ENCODE measurements at regions not wholly inside any gene's neighbourhood (a gene's known extent, or its start where the extent isn't known, plus 50 kb on each side); places are given as distances from the start of the nearest gene placed in this dataset.
A peak's percentile ranks its signal among the peaks of the same experiment; 100 is the strongest.

DNA sequence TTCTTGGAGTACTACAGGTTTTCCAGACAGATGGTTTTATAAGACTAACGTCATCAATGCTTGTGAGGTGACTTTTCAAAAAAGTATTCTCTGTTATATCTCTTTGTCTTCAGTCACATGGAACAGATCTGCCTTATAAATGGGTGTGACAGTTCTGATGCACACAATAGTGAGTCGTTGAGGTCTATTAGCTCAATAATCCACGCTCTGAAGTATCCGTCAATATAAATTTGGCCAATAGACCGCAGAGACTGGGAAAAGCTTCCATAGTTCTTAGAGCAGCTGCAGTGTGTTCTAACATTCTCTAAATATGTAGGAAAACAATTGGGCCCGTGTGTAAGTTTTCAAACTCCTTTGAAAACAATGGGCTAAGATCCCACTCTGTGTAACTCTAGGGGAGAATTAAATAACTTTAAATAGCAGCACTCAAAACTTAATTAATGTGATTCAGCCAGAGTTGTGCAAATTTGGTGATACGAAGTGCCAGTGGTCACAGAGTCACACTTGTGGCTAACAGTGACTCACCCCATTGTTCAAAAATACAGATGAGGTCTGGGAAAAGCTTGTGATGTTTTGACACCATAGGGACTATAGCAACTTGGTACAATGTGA lies 316.0 kb downstream of the LMO4 start:
- H3K9me3 ChIP-seq: no peaks in the 10 kb centered on the region
- 33 to 36% methylated on average over 7 of the region's 7 CpGs for WGBS, 2 donors
- H3K36me3 ChIP-seq: no peaks in the 10 kb centered on the region
- H3K4me1 ChIP-seq: peaks cover 0 to 18% (median 6%) of the 10 kb centered on the region in 4 donors
- H3K27ac ChIP-seq: peak overlapping the region in 2 of 4 donors; percentile 21 to 51
- no peak for DNase-seq (ENCODE audit: low spot score in 2 of 2)
- H3K4me3 ChIP-seq: no peak overlapping the region
- no peaks in the 10 kb centered on the region for H3K27me3 ChIP-seq
- TF ChIP-seq POLR2A (IDR thresholded peaks at IDR 0.05) (no peak), EP300 (IDR thresholded peaks at IDR 0.05) (no peak)
- TF ChIP-seq, protein P1, sequence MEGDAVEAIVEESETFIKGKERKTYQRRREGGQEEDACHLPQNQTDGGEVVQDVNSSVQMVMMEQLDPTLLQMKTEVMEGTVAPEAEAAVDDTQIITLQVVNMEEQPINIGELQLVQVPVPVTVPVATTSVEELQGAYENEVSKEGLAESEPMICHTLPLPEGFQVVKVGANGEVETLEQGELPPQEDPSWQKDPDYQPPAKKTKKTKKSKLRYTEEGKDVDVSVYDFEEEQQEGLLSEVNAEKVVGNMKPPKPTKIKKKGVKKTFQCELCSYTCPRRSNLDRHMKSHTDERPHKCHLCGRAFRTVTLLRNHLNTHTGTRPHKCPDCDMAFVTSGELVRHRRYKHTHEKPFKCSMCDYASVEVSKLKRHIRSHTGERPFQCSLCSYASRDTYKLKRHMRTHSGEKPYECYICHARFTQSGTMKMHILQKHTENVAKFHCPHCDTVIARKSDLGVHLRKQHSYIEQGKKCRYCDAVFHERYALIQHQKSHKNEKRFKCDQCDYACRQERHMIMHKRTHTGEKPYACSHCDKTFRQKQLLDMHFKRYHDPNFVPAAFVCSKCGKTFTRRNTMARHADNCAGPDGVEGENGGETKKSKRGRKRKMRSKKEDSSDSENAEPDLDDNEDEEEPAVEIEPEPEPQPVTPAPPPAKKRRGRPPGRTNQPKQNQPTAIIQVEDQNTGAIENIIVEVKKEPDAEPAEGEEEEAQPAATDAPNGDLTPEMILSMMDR (IDR thresholded peaks at IDR 0.05): no peak

DNA sequence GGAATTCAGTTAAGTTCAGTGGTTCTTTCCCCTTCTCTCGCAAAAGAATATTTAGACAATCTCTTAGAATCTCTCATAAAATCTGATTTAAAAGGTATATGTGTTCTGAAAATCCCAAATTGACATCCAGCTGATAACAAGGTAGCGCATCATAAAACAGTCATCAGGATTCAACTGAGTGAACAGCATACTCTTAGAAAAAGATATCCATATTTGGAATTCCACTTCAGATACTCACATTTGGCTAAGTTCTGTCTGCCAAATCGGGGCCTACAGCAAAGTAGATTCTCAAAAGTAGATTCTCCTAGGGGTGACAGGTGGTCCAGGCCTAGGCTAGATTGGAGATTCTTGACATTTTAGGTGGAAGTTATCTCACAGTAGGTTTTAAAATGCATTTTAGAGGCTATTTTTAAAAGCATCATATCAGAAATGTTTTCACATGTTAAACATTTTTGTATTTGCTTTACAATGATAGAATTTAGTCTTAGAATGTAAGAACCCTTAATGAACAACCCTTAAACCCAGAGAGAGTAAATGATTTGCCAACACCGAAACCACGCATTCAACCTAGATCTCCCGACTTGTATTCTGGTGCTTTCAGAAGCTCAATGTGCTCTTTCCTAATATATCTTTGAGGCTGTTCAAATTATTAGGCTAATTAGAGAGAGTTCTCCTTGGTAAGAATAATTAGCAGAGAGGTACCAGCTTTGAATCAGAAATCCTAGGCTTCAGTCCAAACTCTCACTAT lies 318.9 kb downstream of the LMO4 start:
- H3K4me3 ChIP-seq: no peak overlapping the region

DNA sequence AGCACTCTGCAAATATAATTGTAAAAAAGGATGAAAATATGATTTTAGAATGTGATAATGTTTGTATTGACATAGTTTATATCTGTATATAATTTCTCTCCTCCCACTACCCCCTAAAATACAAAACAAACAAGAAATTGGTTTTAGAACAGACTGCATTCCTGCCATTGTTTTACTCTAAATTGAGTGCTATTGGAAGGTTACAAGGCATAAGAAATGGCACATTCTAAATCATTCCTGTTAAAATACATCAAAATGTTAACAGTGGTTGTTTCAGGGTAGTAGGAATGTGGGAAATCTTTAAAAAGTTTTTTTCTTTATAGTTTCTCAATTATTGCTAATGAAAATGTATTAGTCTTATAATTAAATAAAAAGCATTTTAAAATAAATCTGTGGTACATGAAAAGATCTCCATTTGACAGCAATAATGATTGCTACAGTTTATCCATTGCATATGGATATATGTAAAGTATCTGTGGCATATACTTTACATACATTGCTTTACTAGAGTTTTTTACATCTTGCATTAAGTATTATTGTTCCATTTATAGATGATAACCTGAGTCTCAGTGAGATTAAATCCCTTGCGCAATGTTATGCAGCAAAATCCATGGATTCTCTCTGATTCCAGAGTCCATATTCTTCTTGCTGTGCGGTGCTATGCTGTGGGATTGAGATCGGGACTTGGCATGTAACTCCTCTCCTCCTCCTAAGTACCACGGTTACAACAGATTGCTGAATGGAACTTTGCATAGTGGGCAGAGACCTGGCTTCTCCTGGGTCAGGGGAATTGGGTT lies 319.8 kb downstream of the LMO4 start:
- H3K27ac ChIP-seq: no peak overlapping the region
- WGBS, 2 donors: 78 to 85% methylated on average over 4 of the region's 4 CpGs
- H3K9me3 ChIP-seq: no peaks in the 10 kb centered on the region
- peaks cover 0 to 13% (median 6%) of the 10 kb centered on the region in 4 donors for H3K4me1 ChIP-seq
- no peaks in the 10 kb centered on the region for H3K27me3 ChIP-seq
- TF ChIP-seq, protein P1 (IDR thresholded peaks at IDR 0.05): no peak
- TF ChIP-seq POLR2A (IDR thresholded peaks at IDR 0.05): no peak
- TF ChIP-seq EP300 (IDR thresholded peaks at IDR 0.05): no peak
- no peaks in the 10 kb centered on the region for H3K36me3 ChIP-seq
- DNase-seq (ENCODE audit: low spot score in 2 of 2): no peak
- H3K4me3 ChIP-seq: no peak overlapping the region

More for the DNA sequence above, 318.9 kb downstream of the LMO4 start:
- TF ChIP-seq, protein P1 (IDR thresholded peaks at IDR 0.05): no peak
- no peak for TF ChIP-seq EP300 (IDR thresholded peaks at IDR 0.05)
- TF ChIP-seq POLR2A (IDR thresholded peaks at IDR 0.05): no peak
- Histone ChIP-seq H3K4me1 (peaks cover 0 to 17% (median 6%) of the 10 kb centered on the region in 4 donors), H3K27ac (no peak overlapping the region), H3K9me3 (no peaks in the 10 kb centered on the region), H3K27me3 (no peaks in the 10 kb centered on the region), H3K36me3 (no peaks in the 10 kb centered on the region)
- DNase-seq (ENCODE audit: low spot score in 2 of 2): no peak
- WGBS, 2 donors: 95 to 97% methylated on average over 6 of the region's 6 CpGs

DNA sequence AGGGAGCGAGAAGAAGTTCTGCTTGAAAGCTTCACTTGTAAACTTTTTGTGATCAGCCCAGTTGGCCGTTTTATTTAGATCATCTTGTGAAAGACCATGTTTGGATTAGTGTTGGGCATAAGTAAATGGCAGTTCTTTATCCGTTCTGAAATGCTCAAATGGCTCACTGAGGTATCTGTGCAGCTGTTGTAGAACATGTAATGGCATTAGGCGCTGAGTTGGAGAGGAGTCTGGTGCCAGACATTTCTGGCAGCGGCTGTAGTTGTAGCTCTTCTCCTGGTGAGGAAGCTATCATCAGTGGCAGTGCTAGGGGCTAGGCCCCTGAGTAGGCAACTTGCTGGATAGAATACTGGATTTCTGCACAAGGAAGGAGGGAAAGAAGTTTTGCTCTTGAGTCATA lies 321.6 kb downstream of the LMO4 start:
- no peaks in the 10 kb centered on the region for H3K36me3 ChIP-seq
- TF ChIP-seq, protein P1 (IDR thresholded peaks at IDR 0.05): no peak
- TF ChIP-seq EP300 (IDR thresholded peaks at IDR 0.05) (no peak), POLR2A (IDR thresholded peaks at IDR 0.05) (no peak)
- no peaks in the 10 kb centered on the region for H3K9me3 ChIP-seq
- H3K4me3 ChIP-seq: no peak overlapping the region
- no peak for DNase-seq (ENCODE audit: low spot score in 2 of 2)
- H3K4me1 ChIP-seq: no peaks in the 10 kb centered on the region
- 88 to 95% methylated on average over 5 of the region's 5 CpGs for WGBS, 2 donors
- H3K27ac ChIP-seq: no peak overlapping the region
- no peaks in the 10 kb centered on the region for H3K27me3 ChIP-seq
